Hepatic stellate cell (primary cell): ENCODE measurements at regions not wholly inside any gene's neighbourhood (a gene's known extent, or its start where the extent isn't known, plus 50 kb on each side); places are given as distances from the start of the nearest gene placed in this dataset.

Experiments
- DNase-seq: peaks from one replicate; pipeline ENCODE4 v3.0.0; 2011; ENCODE audit warnings: low spot score

DNA sequence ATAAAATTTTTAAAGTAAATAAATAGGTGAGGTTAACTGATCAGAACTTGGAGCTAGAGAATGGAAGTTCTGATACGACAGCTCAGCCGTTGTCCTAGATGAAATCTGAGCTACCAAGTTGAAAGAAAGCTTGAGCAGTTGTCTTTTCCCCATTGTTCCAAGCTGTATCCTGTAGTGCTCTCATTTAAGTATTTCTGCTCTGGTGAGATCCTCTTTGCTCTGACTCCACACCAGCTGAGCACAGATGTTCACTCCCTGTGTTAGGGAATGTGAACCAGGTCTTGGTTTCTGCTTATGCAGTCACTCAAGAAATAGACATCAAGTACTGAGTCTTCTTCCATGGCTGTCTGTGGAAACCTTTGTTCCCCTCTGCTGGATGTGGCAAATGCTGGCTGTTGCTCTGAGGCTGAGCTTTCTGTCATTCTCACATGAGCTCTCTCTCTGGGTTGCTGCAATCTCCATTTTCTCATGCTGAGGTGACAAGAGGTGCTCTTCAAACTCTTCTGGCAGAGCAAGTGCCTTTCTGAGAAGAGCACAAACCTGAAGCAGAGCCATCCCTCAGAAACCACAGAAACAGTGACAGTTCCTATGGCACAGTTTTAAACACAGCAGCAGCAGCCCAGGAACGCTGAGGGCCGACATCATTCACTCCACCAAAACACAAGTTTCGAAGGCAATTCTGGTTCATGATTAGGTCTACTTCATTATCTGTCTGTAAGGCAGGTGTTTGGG lies 194.1 kb downstream of the SP3 start:
- no peak for DNase-seq

GRCh38 chr2:173772205-173772604 lies 193.0 kb downstream of the SP3 start:
- no peak for DNase-seq

DNA sequence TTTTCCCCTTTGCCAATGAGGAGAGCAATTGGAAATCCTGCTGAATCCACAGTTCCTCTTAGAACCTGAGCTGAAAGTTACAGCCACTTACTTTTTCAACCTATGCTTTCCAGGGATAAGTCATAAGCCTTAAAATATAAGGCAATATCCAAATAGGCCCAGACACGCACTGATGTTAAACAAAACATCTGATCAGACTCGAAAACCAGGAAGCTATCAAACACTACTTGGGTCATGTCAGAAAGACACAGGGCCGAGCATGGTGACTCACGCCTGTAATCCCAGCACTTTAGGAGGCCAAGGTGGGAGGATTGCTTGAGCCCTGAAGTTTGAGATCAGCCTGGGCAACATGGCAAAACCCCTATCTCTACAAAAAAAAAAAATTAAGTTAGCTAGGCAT lies 192.1 kb downstream of the SP3 start:
- DNase-seq: no peak

- no peak for DNase-seq
Measured at GRCh38 chr2:173775440-173775839, 189.7 kb downstream of the SP3 start.

DNA sequence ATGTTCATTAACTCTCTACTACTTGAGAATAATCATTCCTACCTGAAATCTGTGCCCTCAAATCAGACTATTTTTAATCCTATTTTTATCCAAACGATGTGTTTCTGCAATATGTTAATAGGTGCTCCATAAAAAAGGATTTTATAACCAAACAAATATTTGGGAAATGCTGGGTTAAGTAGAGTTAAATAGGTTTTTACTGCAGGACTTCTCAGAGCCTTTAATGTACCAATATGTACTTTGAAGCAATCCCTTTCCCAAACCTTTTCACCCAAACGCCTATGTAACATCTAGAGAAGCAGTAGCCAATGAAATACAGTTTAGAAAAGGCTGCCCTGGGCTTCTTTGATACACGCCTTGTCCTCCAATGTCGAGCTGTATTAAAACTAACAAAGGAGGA lies 182.5 kb downstream of the SP3 start:
- DNase-seq: no peak

GRCh38 chr2:173783382-173783781 lies 181.8 kb downstream of the SP3 start:
- DNase-seq: no peak

GRCh38 chr2:173785813-173786212 lies 179.4 kb downstream of the SP3 start:
- DNase-seq: no peak

DNA sequence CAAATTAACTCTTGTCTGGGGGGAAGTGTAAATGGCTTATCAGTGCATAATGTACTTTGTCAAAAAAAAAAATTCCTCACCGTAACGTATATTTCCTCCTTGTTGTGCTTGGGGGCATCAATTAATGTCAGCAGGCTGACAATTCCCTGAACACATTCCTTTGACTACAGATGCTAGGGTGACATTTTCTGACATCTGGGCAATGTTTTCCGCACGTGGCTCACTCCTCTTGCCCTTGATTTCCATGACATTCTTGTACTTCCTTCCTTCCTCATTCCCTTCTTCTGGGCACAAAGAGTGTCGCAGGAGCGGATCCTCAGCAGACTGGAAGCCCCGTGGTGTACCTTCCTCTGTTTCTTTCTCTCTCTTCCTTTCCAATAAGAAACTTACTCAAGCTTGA lies 173.7 kb downstream of the SP3 start:
- no peak for DNase-seq

GRCh38 chr2:173792166-173792565 lies 173.0 kb downstream of the SP3 start:
- no peak for DNase-seq

- DNase-seq: no peak
Measured at GRCh38 chr2:173792741-173793140, 172.4 kb downstream of the SP3 start.

- DNase-seq: no peak
Measured at GRCh38 chr2:173793709-173794565, 171.2 kb downstream of the SP3 start.

DNA sequence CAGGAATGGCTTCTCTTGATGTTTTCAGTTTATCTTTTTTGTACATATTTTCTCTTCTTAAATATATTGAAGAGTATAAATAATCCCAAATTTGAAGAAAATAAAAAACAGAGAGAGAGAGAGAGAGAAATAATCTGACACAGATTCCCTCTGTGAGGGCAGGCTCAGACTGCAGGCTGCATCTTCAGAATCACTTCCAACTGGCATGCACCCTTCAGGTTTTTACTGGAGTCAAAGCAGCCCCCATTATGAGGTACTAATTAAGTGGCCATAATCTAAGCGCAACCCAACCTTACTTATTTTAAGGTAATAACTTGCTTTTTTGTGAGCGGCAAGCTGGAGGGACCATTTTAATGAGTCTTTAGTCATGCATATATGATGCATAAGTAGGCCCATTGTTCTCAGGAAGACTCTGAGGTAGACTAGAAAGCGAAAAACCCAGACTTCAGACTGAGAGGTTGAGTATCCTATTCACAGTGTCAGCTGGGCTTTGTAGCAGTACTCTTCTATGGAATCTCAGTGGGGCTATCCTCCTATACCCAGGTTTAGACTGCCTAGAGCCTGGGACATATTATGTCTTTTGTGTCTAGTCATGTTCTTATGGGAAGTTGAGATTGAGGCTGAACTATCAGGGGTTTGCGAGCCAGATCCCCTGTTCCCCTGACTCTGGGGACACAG lies 167.4 kb downstream of the SP3 start:
- no peak for DNase-seq

DNA sequence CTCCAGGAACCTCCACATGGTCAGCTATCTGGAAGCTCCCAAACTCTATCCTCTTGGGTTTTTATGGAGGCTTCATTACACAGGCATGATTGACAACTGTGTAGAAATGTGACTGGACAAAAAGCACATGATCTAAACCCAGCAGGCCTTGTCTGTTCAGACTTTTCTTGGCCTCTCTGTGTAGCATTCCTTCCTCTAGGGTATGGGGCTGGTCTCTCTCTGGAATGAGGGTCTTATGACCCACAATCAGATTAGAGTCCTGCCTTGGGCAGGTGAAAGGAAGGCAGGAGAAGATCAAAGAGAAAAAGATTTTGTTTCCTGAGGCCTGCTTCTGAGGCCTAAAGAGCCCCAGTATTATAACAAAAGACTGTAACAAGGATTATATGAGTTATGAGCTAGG lies 162.7 kb downstream of the SP3 start:
- no peak for DNase-seq

GRCh38 chr2:173803449-173803848 lies 161.7 kb downstream of the SP3 start:
- no peak for DNase-seq

GRCh38 chr2:173806761-173807160 lies 158.4 kb downstream of the SP3 start:
- DNase-seq: peak; percentile 7

DNA sequence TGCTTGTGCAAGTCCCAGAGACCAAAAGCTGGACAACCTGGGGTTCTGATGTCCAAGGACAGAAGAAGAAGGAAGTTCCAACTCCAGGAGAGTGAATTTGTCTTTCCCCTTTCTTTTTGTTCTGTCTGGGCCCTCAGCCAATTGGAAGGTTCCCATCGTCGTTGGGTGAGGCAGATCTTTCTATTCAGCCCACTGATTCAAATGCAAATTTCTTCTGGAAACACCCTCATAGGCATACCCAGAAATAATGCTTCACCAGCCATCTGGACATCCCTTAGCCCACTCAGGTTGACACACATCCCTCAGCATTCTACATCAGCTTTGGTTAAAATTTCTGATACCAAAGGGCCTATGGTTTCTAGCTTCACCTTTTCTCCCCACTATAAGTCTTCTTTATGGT lies 156.5 kb downstream of the SP3 start:
- DNase-seq: no peak

GRCh38 chr2:173812321-173812720 lies 152.9 kb downstream of the SP3 start:
- no peak for DNase-seq

DNA sequence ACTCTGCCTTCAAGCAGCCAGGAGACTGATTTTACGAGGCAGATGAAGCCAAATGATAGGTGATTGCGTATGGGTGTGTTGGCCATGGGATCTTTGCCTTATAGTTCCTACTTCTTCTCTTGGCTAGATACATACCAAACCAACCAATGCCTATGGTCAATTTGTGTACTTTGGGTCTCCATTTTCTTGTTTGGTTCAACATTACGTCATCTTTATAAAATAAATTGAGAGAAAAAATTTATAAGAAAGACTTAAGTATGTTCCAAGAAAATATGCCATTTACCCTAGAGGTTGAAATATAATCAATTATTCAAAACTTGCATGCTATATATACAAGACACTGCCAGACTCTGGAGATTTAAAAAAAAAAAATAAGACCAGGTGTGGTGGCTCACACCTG lies 150.9 kb downstream of the SP3 start:
- no peak for DNase-seq

- DNase-seq: no peak
Measured at GRCh38 chr2:173815772-173816171, 149.4 kb downstream of the SP3 start.

DNA sequence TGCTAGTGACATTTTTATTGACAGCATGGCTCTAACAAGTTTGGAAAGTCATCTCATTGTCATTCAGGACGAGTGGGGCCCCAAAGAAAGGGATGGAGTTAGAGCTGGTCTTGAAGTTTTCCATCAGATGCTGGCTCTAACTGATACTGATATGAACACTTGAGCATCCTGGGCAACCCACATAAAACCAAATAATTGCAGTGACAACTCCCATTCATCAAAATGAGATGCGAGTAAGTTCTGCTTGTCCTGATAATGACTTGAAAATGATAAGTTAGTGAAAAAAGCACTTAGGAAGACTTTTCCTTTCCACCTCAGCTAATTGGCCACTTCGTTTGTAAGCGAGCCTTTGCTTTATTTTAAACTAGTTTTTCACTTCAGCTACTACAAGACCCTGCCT lies 147.6 kb downstream of the SP3 start:
- DNase-seq: no peak

DNA sequence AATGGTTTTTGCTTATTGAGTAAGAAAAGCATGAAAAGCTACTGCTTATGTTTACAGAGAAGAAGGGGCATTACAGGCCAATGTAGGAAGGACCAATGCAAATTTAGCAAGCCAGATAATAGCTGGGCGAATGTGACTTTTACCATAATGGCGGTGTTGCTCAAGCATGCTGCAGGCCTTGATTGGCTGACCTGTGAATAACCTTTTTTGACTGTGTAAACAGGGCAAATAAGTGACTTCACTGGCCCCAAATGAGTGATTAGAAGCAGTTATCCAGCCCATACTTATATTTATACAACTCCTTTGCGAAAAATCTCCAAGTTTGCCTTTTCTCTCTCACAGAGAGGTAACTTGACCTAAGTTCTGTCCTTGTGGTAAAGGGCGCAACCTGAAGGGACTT lies 146.9 kb downstream of the SP3 start:
- DNase-seq: no peak

DNA sequence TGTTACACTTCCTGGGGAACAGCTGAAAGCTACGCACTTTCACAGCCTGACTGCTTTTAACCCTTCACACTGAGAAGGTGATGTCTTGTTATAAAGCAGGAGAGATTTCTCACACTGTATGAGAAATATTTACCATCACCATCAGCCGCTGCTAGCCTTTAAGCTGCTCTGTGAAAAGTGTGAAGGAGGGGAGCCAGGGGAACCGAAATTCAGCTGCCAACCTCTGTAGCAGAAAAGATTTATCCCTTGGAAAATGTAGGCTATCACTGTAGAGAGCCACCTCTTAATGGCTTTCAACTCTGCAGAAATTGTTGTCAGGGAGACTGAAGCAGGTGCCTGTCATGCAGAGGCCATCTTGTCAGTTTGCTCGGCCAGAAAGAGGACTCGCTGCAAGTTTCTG lies 145.3 kb downstream of the SP3 start:
- no peak for DNase-seq

- no peak for DNase-seq
Measured at GRCh38 chr2:173821451-173821850, 143.7 kb downstream of the SP3 start.
